IPS-18c (cell line): ENCODE measurements at regions not wholly inside any gene's neighbourhood (a gene's known extent, or its start where the extent isn't known, plus 50 kb on each side); places are given as distances from the start of the nearest gene placed in this dataset.
"Not testable (repeated sequence)": the region's sequence is repeated elsewhere in the genome, so short reads cannot be mapped to it uniquely, and the experiment has no call there.

Experiments used
- H3K4me3 ChIP-seq: 2 replicates; pipeline ENCODE4 v1.7.0; 2013; ENCODE audit warnings: low read depth, mild to moderate bottlenecking, low read length, moderate library complexity; ENCODE audit not compliant: insufficient read depth
- H3K9me3 ChIP-seq: one replicate; pipeline ENCODE4 v1.6.1; 2013; ENCODE audit warnings: mild to moderate bottlenecking, low read length, moderate library complexity; ENCODE audit not compliant: control insufficient read depth, insufficient read depth

DNA sequence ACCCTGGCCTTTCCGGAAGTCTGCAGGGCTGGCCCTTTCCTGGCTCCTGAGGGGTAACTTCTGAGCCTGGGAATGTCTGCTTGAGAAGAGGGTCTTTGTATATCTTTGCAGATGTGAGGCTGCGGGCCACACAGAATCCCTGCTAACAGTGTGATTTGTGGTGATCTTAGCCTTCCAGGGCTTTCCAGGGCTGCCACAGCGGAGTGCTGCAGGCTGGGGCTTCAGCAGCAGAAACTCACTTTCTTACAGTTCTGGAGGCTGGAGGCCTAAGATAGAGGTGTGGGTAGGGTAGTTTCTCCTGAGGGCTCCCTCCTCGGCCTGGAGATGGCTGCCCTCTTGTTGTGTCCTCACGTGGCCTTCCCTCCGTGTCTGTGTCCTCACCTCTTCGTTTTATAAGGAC, 294.7 kb upstream of the HS6ST1 start:
- H3K9me3 ChIP-seq: no peaks in the 10 kb centered on the region
- no peak overlapping the region for H3K4me3 ChIP-seq

DNA sequence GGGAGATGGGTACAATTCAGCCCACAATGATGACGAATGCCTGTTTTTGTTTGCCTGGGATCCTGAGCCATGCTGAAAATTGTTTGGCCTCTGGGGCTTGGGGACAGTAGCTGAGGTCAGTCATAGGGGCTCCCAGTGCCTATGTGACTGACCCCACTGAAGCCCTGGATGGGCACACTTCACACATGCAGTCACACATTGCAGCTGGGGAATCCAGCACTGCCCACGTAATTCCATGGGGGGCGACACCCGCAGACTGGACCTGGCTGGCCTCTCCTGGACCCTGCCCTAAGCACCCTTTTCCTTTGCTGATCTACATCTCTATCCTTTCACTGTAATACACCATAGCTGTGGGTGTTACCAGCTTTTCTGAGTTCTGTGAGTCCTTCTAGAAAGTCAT, 295.2 kb upstream of the HS6ST1 start:
- no peak overlapping the region for H3K4me3 ChIP-seq
- H3K9me3 ChIP-seq: peaks cover 3% of the 10 kb centered on the region

DNA sequence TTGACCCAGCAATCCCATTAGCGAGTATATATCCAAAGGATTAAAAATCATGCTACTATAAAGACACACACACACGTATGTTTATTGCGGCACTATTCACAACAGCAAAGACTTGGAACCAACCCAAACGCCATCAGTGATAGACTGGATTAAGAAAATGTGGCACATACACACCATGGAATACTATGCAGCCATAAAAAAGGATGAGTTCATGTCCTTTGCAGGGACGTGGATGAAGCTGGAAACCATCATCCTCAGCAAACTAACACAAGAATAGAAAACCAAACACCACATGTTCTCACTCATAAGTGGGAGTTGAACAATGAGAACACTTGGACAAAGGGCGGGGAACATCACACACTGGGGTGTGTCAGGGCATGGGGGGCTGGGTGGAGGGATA, 296.2 kb upstream of the HS6ST1 start:
- not testable (repeated sequence) for H3K9me3 ChIP-seq, H3K4me3 ChIP-seq

DNA sequence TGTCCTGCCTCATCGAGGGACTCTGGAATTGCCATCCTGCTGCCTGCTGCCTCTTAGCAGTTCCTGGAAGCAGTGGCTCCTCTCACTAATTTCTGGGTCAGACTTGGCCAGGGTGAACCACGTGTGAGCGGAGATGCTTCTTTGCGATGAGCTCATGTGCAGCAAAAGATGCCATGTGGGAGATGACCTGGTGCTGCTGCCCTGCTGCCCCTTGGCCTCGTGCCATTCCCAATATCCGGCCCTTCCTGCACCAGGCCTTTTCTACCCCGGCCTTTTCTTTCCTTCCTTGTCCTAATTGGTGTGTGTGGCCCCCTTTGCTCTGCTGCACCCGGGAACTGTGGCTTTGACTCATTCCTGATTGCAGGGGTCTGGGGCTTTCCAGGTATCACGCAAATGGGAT, 296.9 kb upstream of the HS6ST1 start:
- Histone ChIP-seq H3K9me3 (peaks cover 8% of the 10 kb centered on the region), H3K4me3 (no peak overlapping the region)

DNA sequence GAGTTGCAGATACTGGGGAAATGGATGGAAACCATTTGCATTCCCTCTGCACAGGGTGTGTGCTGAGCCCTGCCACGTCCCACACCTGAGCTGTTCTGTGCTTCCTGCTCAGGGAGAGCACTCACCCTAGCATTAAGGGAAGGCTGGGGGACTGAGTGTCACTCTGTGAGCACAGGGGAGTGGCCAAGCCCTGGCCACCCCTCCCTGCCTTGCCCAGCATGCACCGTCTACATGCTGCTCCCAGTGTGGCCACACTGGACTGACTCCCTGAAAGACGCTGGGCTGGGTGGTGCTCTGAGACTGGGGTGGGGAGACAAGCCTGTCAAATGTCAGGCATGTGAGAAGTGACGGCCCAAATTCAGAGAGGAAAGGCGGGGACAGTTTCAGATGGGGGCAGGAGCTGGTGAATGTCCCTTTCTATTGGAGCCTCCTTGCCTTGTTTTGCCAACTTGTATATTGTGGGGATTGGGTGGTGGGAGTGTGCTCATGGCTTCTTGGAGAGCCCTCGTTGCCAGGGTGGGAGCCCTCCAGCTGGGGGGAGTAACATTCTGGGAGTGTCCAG, 298.4 kb upstream of the HS6ST1 start:
- Histone ChIP-seq H3K9me3 (peaks cover 10% of the 10 kb centered on the region), H3K4me3 (no peak overlapping the region)

DNA sequence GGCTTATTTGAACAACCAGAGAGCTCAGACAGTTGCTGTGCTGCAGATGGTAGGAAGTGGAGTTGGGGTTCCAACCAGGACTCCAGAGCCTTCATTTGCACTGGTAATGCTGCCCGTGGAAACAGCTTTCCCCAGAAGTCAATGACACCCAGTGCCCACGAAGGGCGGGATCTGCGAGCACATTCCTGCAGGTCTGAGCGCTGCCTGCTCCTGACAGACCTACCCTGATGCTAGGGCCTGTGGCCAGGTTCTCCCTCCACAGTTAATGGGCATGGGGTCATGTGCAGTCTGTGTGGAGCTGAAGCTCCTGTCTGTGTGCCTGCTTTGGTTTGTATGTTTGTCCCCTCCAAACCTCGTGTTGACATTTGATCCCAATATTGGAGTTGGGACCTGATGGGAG, 299.0 kb upstream of the HS6ST1 start:
- no peak overlapping the region for H3K4me3 ChIP-seq
- peaks cover 10% of the 10 kb centered on the region for H3K9me3 ChIP-seq

DNA sequence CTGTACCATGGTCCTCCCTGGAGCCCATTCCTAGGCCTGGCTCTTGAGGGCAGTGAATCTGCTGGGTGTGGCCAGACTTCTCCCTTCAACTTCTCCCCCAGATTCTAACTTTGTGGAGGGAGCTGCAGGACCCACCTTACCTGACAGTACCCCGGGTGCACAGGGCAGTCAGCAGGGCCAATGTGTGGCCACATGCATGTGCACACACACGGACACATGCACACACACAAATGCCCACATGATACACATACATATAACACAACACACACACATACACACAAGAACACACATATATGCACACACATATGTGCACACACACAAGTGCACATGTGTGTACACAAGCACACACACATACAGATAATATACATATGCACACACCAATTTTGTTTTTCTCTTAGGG, 300.0 kb upstream of the HS6ST1 start:
- H3K9me3 ChIP-seq: peaks cover 10% of the 10 kb centered on the region

DNA sequence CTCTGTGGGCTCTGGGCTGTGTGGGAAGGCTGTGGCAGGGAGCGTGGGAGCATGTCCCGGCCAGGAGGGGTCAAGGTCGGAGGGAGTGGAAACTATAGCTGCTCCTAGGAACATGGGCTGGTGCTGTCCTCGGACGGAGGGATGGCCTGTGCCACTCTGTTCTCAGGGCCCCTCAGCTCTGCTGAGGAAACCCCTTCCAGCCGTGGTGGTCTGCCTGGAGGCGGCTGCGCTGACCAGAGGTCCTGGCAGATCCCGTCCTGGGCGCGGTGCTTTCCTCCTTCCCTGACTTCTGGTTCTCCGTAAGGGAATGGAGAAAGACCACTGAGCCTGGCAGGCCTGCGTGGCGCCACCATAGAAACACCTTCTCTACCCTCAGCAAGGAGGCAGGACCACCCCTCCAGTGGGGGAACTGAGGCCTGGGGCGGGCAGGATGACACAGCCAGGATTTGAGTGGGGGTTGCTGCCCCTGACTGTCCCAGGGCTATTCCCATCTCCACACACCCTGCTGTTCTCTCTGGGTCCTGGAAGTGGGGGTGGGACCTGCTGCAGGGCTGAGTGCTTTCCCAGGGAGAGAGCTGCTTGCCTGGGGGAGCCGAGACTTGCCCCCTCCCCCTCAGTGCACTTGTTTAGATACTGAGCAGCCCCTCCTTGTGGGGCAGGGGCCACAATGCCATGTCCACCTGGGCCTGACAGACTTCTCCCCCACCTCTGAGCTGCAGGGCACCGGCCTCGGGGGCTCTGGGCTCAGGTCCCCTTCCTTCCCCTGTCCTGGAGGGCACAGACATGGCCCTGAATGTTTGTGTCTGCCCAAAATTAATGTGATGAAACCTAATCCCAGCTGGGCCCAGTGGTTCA, 301.0 kb upstream of the HS6ST1 start:
- Histone ChIP-seq H3K4me3 (no peak overlapping the region; the same call in 1 of the 2 replicates), H3K9me3 (peaks cover 10% of the 10 kb centered on the region)

More for the DNA sequence above, 300.0 kb upstream of the HS6ST1 start:
- H3K4me3 ChIP-seq: no peak overlapping the region

DNA sequence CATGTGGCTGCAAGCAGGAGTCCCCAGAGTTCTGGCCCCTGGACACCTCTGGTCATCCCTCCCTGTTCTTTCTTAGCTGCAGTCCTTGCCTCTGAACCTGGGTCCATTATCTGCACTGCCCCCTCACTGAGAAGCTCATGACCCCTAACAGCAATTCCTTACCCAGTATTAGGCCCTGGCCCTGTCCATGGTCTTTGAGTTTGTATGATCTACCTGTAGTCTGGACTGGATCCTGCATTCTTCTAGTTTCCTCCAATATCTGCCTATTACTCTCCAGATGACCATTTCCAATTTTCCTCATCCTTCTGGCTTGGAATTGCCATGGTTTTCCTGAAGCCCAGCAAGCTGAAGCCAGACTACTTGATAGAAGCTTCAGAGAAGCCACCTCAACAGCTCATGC, 302.4 kb upstream of the HS6ST1 start:
- Histone ChIP-seq H3K4me3 (no peak overlapping the region), H3K9me3 (peaks cover 10% of the 10 kb centered on the region)

DNA sequence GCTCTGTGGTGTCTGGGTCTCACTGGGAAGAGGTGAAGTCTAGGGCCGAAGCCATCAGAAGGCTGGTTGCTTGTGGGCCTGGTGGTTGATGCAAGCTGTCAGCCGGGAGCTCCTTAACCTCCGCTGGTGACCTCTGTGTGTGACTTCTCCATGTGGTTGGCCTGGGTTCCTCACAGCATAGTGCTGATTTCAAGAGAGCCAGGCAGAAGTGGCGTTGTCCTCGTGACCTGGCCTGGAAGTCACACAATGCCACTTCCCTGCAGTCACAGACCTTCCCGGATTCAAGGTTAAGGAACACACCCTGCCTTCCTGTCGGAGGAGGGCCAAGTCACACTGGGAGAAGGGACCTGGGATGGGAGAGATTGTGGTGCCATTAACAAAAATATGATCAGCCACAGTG, 303.7 kb upstream of the HS6ST1 start:
- Histone ChIP-seq H3K4me3 (no peak overlapping the region), H3K9me3 (peaks cover 10% of the 10 kb centered on the region)

DNA sequence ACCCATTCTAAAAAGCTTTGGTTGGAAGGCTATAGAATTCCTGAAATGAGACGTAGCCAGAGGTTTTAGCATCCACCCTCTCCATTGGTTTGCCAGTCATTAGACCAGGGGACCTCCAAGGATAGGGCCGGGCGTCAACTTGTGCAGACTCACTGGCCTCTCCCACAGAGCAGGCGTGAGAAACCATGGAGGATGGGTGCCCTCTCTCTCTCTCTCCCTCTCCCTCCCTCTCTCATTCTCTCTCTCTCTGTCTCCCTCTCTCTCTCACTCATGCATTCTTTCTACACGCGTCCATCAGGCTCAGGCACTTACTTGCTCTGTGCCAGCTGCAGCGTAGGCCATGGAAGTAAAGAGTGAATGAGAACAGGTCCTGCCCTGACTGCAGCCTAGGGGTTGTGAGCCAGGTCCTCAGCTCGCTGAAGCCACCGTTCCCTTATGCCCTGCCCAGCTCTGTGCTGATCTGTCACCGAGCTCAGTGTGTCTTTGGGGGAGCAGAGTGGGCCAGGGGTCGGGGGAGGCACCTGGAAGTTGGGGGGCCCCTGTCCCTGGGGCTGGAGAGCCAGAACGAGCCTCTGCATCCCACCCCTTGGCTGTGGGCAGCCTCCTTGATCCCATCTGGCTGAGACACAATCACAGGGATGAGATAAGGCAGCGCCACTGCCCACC, 304.4 kb upstream of the HS6ST1 start:
- Histone ChIP-seq H3K4me3 (no peak overlapping the region), H3K9me3 (peaks cover 10% of the 10 kb centered on the region)

DNA sequence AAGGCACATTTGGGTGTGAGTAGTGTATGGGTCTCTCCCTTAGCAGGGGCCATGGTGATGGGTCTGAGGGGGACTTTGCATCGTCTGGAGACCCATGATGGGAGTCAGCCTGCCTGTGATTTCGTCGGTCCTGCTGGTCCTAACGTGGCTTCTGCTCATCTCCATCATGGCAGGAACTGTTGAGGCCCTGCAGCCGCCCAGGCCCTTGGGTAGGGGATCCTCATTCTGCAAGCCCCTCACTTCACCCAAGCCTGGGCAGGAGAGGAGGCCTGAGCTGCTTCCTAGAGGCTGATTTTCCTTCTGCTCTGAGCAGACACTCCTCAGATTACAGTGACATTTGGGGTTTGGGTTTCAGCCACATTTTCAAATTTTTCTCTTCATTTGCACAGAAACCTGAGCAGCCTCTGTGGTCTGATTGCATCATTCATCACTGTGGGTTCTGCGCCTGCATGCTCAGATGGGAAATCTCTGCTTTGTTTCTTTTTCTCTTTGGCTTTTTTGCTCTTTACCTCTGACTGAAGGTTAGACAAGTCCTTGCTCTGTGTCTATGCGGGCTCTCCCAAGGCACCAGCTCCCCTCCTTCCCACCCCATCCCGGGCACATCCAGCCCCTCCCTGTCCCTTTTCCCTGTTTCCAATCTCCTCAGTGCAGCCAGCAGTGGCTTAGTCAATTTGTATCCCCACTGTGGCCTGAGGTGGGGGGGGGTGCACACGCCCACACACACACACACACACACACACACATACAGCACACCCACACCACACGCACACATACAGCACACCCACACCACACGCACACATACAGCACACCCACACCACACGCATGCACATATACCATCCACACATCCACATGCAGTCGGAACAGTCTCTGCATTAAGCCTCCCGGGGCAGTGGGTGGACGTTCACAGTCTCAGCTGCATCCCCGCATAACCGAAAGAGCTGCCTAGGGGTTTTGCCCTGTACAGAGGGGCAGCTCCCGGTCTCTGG, 305.4 kb upstream of the HS6ST1 start:
- peaks cover 5% of the 10 kb centered on the region for H3K9me3 ChIP-seq
- H3K4me3 ChIP-seq: no peak overlapping the region

DNA sequence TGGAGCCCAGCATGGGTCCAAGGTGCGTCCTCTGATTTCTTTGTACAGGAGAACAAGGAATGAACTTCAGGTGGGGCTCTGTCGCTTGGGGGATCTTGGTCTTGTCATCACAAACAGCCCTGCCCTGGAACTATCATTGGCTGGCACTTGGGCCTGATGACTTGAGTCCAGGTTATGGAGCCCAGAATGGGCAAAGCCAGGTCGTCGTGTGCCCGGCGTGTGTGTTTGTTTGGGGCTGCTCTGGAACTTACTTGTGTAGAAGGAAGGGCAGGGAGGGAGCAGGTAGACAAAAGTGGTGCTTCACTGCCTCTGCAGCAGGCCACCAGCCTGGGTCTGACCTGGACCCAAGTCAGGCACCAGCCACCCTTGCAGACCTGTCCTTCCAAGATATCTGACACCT, 306.3 kb upstream of the HS6ST1 start:
- Histone ChIP-seq H3K9me3 (peaks cover 2% of the 10 kb centered on the region), H3K4me3 (no peak overlapping the region)

DNA sequence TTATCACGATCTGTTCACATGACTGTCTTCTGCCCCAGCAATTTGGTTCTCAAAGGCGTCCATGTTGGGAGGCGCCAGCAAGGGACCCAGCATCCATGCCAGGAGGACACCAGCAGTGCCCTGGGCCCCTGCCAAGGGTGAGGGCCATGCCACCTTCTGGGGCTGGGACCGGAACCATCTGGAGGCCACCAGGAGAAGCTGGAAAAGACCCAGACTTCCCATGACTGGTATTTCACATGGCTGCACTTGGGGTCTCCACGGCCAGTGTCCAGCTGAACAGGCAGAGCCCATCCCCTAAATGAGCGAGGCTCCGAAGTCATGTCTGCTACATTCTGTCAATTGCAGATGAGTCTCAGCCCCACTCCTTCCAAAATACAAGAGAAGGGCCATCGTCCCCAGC, 306.8 kb upstream of the HS6ST1 start:
- H3K4me3 ChIP-seq: no peak overlapping the region

DNA sequence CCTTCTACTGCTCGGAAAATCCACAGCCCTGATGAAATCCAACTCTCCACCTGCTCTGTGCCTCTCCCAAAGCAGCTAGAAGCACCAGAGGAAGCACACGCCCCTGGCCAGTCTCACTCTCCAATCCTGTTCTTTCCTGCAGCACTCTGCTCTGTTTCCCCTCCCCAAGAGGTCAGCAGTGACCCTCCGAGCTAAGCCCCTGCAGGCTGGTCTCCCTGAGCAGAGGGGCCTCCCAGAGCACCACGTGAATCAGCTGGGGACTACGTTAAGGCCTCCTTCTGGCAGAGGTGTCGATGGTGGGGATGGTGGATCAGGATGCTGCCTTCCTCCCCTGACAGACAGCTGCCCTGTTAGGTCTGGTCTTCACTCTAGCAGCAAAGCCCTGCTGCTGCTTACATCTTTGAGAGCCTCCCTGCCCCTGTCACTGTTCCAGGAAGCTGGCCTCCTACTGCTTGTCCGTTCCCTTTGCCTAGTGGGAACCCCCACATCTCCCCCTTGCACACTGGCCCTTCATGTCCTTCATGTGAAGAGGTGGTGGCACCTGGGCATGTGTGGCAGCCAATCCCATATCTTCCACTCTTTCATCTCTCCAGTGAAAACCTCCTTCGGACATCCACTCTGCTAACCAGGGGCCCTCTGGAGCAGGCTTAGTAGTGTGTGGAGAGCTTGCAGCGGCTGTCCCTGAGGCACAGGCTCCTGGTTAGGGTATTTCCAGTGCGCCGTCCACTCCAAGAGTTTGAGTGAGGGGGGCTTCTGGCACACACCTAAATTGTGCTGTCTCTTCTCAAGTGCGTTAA, 307.5 kb upstream of the HS6ST1 start:
- Histone ChIP-seq H3K9me3 (peaks cover 2% of the 10 kb centered on the region), H3K4me3 (no peak overlapping the region)

More for the DNA sequence above, 306.8 kb upstream of the HS6ST1 start:
- H3K9me3 ChIP-seq: peaks cover 2% of the 10 kb centered on the region

DNA sequence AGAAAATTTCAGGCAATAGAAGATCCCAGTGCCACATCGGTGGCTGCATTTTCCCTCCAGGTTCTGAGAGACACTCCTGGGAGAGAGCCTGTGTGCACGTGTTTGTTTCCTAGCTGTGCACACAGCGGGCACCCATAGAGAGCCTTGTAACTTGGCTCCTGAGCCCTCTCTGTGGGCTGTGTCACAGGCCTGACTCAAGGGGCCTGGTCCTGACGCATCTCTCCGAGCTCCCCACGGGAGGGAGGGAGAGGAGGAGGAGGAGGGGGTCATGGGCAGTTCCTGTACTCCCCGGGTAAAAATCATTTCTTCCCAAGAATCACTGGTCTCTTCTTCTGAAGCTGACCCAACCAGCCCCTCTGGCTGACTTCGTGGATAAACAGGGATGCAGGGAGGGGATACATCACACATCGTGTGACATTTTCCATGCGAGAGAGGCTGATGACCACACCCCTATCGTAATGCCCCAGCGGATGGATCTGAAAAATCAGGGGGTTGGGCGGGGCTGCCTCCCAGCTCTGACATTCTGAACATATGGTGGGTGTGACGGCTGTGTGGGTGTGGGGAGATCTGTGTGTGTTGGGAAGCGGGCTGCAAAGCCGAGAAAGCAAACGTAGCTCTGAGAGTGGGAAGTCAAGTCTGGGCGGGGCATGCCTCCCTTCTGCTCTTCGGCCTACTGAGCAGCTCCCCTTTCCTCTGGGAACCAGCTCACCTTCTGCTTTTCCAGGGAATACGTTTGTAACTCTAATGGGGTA, 308.3 kb upstream of the HS6ST1 start:
- H3K4me3 ChIP-seq: no peak overlapping the region
- no peaks in the 10 kb centered on the region for H3K9me3 ChIP-seq
